Astrocyte of the spinal cord (primary cell): ENCODE measurements at regions not wholly inside any gene's neighbourhood (a gene's known extent, or its start where the extent isn't known, plus 50 kb on each side); places are given as distances from the start of the nearest gene placed in this dataset.

ENCODE experiments used
- DNase-seq: peaks from one replicate; pipeline ENCODE4 v3.0.0; 2011; ENCODE audit warnings: low read depth, low spot score
- H3K4me3 ChIP-seq: 2 replicates; pipeline ENCODE4 v1.5.1; 2011; ENCODE audit warnings: low read depth, mild to moderate bottlenecking, low read length, moderate library complexity
- in situ Hi-C: cut with HindIII; loops from 2 replicates; pipeline ENCODE4 v1.10.0; 2017; ENCODE audit warnings: low sequenced_read_pairs
- TF ChIP-seq, protein P1 (sequence below): IDR thresholded peaks from 2 replicates; pipeline ENCODE4 v1.5.1; 2012; ENCODE audit warnings: low read depth, mild to moderate bottlenecking, low read length, inconsistent platforms

DNA sequence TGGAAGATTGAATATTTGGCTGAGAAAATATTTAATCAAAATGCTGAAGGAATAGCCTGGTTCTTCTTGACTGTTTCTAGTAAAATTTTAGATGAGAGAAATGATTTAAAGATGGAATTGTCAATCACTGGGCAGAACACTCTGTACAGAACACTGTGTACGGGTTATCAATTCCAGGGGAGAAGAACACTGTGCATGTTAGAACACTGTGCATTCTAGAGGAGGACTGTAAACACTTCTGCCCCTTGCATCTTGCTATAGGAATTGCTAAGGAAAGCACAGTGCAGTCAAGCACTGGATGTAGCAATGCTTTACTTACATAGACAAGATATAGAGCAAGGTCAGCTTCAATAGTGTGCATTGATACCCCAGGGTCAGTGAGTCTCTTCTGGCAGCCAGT lies 98.7 kb downstream of the RWDD3 start:
- TF ChIP-seq, protein P1, sequence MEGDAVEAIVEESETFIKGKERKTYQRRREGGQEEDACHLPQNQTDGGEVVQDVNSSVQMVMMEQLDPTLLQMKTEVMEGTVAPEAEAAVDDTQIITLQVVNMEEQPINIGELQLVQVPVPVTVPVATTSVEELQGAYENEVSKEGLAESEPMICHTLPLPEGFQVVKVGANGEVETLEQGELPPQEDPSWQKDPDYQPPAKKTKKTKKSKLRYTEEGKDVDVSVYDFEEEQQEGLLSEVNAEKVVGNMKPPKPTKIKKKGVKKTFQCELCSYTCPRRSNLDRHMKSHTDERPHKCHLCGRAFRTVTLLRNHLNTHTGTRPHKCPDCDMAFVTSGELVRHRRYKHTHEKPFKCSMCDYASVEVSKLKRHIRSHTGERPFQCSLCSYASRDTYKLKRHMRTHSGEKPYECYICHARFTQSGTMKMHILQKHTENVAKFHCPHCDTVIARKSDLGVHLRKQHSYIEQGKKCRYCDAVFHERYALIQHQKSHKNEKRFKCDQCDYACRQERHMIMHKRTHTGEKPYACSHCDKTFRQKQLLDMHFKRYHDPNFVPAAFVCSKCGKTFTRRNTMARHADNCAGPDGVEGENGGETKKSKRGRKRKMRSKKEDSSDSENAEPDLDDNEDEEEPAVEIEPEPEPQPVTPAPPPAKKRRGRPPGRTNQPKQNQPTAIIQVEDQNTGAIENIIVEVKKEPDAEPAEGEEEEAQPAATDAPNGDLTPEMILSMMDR: no peak
- in situ Hi-C loops: no loop called here
- H3K4me3 ChIP-seq: no peak overlapping the region
- DNase-seq: no peak

DNA sequence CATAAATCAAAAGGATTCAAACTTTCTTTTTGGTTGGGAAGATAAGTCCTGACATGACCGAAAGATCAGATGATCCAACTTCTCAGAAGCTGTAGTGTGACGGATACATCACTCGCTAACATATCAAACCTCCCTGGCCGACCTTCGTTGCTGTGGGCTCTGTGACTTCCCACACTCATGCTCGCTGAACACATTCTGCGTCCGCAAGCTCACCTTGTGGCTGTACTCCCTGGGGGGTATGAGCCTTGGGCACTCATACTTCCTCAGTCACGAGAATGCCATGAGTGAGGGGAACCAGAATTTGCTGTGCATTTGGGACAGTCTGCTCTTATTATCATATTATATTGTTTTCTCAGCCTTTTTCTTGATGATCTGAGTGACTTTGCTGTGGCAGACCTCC lies 105.4 kb downstream of the RWDD3 start:
- DNase-seq: no peak
- no peak overlapping the region for H3K4me3 ChIP-seq
- in situ Hi-C loops: no loop called here
- TF ChIP-seq, protein P1: no peak

DNA sequence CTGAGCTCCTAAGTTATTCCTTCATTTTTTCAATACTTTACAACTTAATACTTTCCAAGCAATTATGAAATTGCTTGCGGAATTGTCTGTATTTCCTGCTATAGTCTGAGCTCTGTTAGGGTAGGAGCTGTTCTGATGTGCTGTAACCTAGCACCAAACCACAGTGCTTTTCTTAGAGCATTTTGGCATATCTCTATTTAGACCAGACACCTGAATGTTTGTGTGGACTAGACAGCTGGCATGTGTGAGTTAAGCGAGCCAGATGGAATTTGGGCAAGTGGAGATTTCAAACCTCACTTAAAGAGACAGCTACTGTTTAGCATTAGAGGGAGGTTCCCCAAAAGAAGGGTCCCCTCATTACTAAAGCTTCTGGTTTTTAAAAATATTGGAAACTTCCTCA lies 106.1 kb downstream of the RWDD3 start:
- in situ Hi-C loops: no loop called here
- no peak for DNase-seq
- H3K4me3 ChIP-seq: no peak overlapping the region
- TF ChIP-seq, protein P1: no peak

DNA sequence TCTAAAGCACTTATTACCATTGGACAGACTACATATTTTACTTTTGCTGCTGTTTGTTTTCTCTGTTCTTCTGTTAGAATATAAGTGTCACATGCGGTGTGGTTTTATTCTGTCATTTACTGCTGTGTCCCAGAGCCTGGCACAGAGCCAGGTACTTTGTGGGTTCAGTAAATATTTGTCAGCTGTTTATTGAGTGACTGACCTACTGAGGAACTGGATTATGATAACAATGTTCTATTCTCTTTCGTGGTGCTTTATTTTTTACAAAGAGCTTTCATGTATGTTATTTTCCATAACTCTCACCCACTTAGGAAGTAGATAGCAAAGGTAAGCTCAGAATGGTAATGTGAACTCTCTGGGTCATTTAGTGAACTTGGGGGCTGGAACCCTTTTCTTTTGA lies 118.8 kb downstream of the RWDD3 start:
- no peak overlapping the region for H3K4me3 ChIP-seq
- no peak for DNase-seq
- TF ChIP-seq, protein P1: no peak
- in situ Hi-C loops: no loop called here

DNA sequence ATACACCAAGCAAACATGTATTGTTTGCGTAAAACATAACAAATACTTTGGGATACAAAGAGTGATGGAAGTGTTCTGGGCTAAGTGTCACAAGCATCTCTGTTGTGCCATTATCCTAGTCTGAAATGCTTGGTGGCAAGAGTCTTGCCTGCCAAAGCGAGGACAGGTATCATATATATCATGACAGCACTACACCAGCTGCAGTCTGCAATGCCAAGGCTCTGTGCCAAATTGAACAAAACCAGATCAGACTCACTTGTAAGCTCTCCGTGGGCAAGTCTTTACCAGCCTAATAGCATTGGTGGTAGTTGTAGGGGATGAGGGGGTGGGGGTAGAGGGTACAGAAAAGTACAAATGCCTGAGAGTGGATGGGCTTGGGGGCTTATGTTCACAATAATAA lies 119.2 kb downstream of the RWDD3 start:
- H3K4me3 ChIP-seq: no peak overlapping the region
- no peak for DNase-seq
- TF ChIP-seq, protein P1: no peak
- in situ Hi-C loops: no loop called here

DNA sequence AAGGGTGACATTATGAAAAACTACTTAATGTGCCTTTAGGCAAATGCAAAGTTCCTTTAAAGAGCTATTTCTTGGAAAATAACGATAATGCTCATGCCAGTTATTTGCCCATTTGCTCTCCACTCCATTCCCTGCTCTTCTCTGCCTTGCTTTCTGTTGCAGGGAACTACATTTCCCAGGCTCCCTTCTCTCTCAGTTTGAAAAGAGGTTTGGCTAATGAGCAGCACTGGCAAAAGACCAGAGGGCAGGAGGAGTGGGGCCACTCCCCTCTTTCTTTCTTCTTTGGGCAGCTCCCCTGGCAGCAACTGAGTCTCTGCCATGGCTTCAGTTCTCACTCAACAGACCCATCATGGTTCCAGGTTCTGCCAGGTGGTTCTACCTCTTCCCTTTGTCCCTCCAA lies 130.5 kb downstream of the RWDD3 start:
- in situ Hi-C loops: no loop called here

DNA sequence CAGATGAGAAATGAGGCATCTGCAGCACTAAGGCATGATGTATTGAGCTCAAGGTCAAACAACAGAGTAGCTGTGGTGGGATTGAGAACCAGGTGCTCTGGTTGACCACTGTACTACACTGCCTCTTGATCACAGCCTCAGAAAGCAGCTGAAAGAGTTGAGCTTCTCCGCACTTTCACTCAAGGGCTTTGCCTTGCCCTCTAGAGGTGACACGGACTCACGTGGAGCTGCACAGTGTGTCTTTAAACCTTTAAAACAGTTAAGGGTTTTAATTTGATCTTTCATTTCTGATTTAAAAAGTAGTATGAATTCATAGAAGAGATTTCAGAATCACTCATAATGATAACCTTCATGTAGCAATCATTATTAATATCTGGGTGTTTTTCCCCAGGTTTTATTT lies 132.5 kb downstream of the RWDD3 start:
- no peak overlapping the region for H3K4me3 ChIP-seq
- TF ChIP-seq, protein P1: no peak
- in situ Hi-C loops: no loop called here
- no peak for DNase-seq

More for the DNA sequence above, 130.5 kb downstream of the RWDD3 start:
- TF ChIP-seq, protein P1: no peak
- no peak for DNase-seq
- H3K4me3 ChIP-seq: no peak overlapping the region
